ENCODE measurements at regions not wholly inside any gene's neighbourhood (a gene's known extent, or its start where the extent isn't known, plus 50 kb on each side); places are given as distances from the start of the nearest gene placed in this dataset.
A peak's percentile ranks its signal among the peaks of the same experiment; 100 is the strongest.

DNA sequence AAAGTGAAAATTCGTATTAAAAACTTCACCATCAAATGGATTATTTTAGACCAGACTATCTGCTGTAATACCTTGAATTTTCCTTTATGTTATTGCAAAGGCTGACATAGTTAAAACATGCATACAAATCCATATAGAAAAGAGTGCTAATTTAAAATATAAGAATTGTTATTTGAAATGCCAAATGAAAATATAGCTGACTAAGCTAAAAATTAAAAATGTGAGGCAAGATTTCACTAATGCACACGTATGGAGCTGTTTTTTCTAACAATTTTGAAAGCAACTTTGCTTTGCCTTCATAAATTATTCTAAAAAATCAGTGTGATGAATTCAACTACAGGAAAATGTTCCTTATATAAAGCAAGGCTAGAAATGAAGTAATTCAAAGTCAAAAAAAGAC lies 62.5 kb downstream of the MPP7 start:
- Histone ChIP-seq H3K27ac (no peak overlapping the region; the same call in 1 of the 2 replicates), H3K9ac (ENCODE audit: insufficient read length) (no peak overlapping the region), H3K9me3 (ENCODE audit: low read depth, low read length) (no peaks in the 10 kb centered on the region), H3K4me3 (peak overlapping the region; percentile 22; the same call in 1 of the 2 replicates), H3K36me3 (ENCODE audit: insufficient read depth, low read length) (no peaks in the 10 kb centered on the region)
- DNase-seq (ENCODE audit: low read depth, low spot score), result no peak
- no peak for TF ChIP-seq EZH2 (IDR thresholded peaks at IDR 0.05)
- no peak for TF ChIP-seq FOXP2 (optimal IDR thresholded peaks at IDR 0.05; ENCODE audit: control extremely low read depth, extremely low read length, insufficient read depth)
- no peak for TF ChIP-seq POLR2AphosphoS5 (IDR thresholded peaks at IDR 0.05; ENCODE audit: borderline replicate concordance, low read depth, low read length)

DNA sequence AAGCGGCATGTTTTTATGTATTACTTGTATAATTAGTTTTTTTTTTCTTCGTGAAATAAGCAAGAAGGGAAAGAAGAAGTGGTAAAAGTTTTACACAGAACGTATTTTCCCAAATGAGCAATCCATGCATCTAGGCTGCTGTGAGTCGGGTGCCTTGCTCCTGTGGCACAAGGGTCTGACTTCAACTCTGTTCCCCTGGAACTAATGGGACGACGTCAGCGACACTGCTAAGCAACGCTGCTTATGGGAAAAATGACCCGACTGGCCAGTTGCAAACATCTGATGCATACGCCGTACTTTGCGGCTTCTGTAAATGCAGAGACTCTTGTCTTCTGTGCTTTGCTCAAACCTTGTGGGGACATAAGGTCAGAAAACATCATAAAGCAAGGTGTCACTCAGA lies 66.3 kb downstream of the MPP7 start:
- DNase-seq (ENCODE audit: low read depth, low spot score), result no peak
- Histone ChIP-seq H3K9ac (ENCODE audit: insufficient read length) (no peak overlapping the region), H3K4me3 (no peak overlapping the region), H3K9me3 (ENCODE audit: low read depth, low read length) (no peaks in the 10 kb centered on the region), H3K36me3 (ENCODE audit: insufficient read depth, low read length) (no peaks in the 10 kb centered on the region), H3K27ac (no peak overlapping the region)
- TF ChIP-seq POLR2AphosphoS5 (IDR thresholded peaks at IDR 0.05; ENCODE audit: borderline replicate concordance, low read depth, low read length) (no peak), EZH2 (IDR thresholded peaks at IDR 0.05) (no peak), FOXP2 (optimal IDR thresholded peaks at IDR 0.05; ENCODE audit: control extremely low read depth, extremely low read length, insufficient read depth) (no peak)

DNA sequence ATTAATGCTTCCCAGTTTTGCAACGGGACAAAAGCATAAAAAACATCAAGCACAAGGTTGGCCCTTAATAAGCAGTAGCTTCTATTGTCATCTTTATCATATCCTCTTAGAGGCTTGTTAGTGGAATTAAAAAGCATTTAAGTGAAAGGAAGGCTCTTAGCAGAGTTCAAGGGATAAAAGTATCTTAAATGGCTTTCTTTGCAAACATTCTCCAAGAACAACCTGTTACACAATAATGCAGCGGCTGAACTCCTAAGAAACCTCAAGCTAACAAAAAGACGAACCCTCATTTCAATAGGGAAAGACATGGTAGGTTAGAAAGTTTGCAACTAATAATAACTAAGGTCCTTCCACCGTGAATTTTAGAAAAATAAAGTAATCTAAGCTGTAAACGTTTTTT lies 82.1 kb downstream of the MPP7 start:
- no peaks in the 10 kb centered on the region for H3K9me3 ChIP-seq (ENCODE audit: low read depth, low read length)
- TF ChIP-seq EZH2 (IDR thresholded peaks at IDR 0.05) (no peak), POLR2AphosphoS5 (IDR thresholded peaks at IDR 0.05; ENCODE audit: borderline replicate concordance, low read depth, low read length) (no peak), FOXP2 (optimal IDR thresholded peaks at IDR 0.05; ENCODE audit: control extremely low read depth, extremely low read length, insufficient read depth) (no peak)
- no peak for DNase-seq (ENCODE audit: low read depth, low spot score)

DNA sequence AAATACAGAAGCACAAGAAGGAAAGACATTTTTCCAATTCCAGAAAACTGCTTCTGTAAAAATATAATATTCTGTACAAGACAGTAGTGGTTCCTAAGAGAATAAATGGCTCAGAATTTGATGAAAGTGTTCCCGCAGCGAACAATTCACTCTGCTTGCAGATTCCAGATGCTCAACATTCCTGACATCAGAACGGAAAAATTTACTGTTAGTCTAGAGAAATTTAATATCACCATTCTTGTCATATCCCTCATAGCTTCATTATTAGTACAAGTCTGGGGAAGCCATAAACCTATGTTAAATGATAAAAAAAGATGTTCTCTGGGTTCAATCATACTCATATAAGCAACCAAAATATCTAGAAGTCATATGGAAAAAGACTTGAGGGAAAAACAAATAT lies 83.6 kb downstream of the MPP7 start:
- no peak for DNase-seq (ENCODE audit: low read depth, low spot score)
- H3K36me3 ChIP-seq (ENCODE audit: insufficient read depth, low read length), result no peaks in the 10 kb centered on the region
- H3K27ac ChIP-seq, result no peak overlapping the region
- no peak overlapping the region for H3K9ac ChIP-seq (ENCODE audit: insufficient read length)
- no peaks in the 10 kb centered on the region for H3K9me3 ChIP-seq (ENCODE audit: low read depth, low read length)
- TF ChIP-seq POLR2AphosphoS5 (IDR thresholded peaks at IDR 0.05; ENCODE audit: borderline replicate concordance, low read depth, low read length) (no peak), FOXP2 (optimal IDR thresholded peaks at IDR 0.05; ENCODE audit: control extremely low read depth, extremely low read length, insufficient read depth) (no peak), EZH2 (IDR thresholded peaks at IDR 0.05) (no peak)
- H3K4me3 ChIP-seq, result no peak overlapping the region

More for the DNA sequence above, 82.1 kb downstream of the MPP7 start:
- Histone ChIP-seq H3K9ac (ENCODE audit: insufficient read length) (no peak overlapping the region), H3K4me3 (no peak overlapping the region), H3K36me3 (ENCODE audit: insufficient read depth, low read length) (no peaks in the 10 kb centered on the region), H3K27ac (no peak overlapping the region)

DNA sequence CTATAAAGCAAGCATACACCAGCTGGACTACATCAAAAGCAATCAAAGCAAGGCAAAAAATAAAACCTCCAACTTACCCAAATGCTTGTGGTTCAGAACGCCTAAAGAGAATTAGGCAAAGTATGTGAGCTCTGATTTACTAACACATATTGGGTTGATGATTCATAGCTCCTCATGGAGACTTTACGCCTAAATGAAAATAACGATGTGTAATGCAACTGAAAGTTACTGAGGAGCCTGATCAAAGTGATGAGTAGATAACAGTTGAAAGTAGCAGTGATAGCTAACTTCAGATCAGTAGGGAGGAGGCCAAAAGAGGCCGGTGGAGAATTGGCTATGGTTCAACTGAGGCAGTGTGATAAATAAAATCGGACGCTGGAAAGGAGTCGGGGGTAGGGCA lies 85.0 kb downstream of the MPP7 start:
- H3K9me3 ChIP-seq (ENCODE audit: low read depth, low read length), result no peaks in the 10 kb centered on the region
- no peak overlapping the region for H3K9ac ChIP-seq (ENCODE audit: insufficient read length)
- DNase-seq (ENCODE audit: low read depth, low spot score), result no peak
- H3K27ac ChIP-seq, result no peak overlapping the region
- H3K36me3 ChIP-seq (ENCODE audit: insufficient read depth, low read length), result no peaks in the 10 kb centered on the region
- no peak overlapping the region for H3K4me3 ChIP-seq
- no peak for TF ChIP-seq POLR2AphosphoS5 (IDR thresholded peaks at IDR 0.05; ENCODE audit: borderline replicate concordance, low read depth, low read length)
- TF ChIP-seq EZH2 (IDR thresholded peaks at IDR 0.05), result no peak
- TF ChIP-seq FOXP2 (optimal IDR thresholded peaks at IDR 0.05; ENCODE audit: control extremely low read depth, extremely low read length, insufficient read depth), result no peak

DNA sequence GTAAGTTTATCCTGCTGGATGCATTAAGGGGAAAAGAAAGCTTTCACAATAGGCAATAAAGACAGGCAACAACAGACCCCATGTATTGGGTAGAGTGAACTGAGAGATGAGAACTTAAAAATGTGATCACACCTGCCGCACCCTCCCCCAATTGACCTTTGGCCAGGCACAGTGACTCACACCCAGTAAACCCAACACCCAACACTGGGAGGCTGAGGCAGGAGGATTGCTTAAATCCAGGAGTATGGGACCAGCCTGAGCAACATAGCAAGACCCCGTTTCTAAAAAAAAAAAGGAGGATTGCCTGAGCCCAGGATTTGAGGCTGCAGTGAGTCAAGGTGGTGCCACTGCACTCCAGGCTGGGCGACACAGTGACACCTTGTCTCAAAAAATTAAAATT lies 86.9 kb downstream of the MPP7 start:
- H3K9me3 ChIP-seq (ENCODE audit: low read depth, low read length), result no peaks in the 10 kb centered on the region
- H3K27ac ChIP-seq, result no peak overlapping the region
- H3K9ac ChIP-seq (ENCODE audit: insufficient read length), result no peak overlapping the region
- no peak overlapping the region for H3K4me3 ChIP-seq
- H3K36me3 ChIP-seq (ENCODE audit: insufficient read depth, low read length), result no peaks in the 10 kb centered on the region
- TF ChIP-seq POLR2AphosphoS5 (IDR thresholded peaks at IDR 0.05; ENCODE audit: borderline replicate concordance, low read depth, low read length) (no peak), FOXP2 (optimal IDR thresholded peaks at IDR 0.05; ENCODE audit: control extremely low read depth, extremely low read length, insufficient read depth) (no peak), EZH2 (IDR thresholded peaks at IDR 0.05) (no peak)
- no peak for DNase-seq (ENCODE audit: low read depth, low spot score)

DNA sequence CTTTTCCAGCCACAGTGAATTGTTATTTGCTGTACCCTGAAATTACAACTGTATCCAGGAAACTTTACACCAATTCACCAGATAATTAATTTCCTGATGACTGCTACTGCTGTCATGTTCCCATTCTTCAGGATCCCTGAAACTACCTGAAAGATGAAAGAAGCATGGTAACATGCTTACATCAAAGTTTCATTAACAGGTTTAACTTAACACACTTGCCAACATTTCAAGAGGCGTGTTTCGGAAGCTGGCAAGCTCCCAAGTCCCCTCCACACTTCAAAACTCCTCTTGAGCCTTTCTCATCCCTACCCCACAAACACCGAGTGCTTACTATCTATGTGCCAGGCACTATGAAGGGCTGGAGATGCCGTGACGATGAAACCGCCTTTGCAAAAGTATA lies 88.6 kb downstream of the MPP7 start:
- Histone ChIP-seq H3K27ac (no peak overlapping the region), H3K36me3 (ENCODE audit: insufficient read depth, low read length) (no peaks in the 10 kb centered on the region), H3K9ac (ENCODE audit: insufficient read length) (no peak overlapping the region), H3K4me3 (no peak overlapping the region), H3K9me3 (ENCODE audit: low read depth, low read length) (no peaks in the 10 kb centered on the region)
- DNase-seq (ENCODE audit: low read depth, low spot score), result no peak
- TF ChIP-seq FOXP2 (optimal IDR thresholded peaks at IDR 0.05; ENCODE audit: control extremely low read depth, extremely low read length, insufficient read depth), result no peak
- no peak for TF ChIP-seq EZH2 (IDR thresholded peaks at IDR 0.05)
- TF ChIP-seq POLR2AphosphoS5 (IDR thresholded peaks at IDR 0.05; ENCODE audit: borderline replicate concordance, low read depth, low read length), result no peak

DNA sequence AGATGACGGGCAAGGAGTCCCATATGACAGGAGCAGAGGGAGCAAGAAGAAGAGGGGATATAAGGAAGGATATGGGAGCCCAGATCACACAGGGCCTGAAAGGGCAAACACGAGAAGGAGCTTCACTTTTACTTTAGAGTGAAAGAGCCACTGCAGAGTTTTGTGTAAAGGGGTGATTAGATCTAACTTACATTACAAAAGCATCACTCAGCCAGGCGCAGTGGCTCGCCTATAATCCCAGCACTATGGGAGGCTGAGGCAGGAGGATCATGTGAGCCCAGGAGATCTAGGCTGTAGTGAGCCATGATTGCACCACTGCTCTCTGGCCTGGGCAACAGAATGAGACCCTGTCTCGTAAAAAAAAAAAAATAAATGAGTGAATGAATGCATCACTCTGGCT lies 91.1 kb downstream of the MPP7 start:
- no peak for TF ChIP-seq POLR2AphosphoS5 (IDR thresholded peaks at IDR 0.05; ENCODE audit: borderline replicate concordance, low read depth, low read length)
- TF ChIP-seq EZH2 (IDR thresholded peaks at IDR 0.05), result no peak
- no peak for TF ChIP-seq FOXP2 (optimal IDR thresholded peaks at IDR 0.05; ENCODE audit: control extremely low read depth, extremely low read length, insufficient read depth)
- H3K27ac ChIP-seq, result no peak overlapping the region
- no peak for DNase-seq (ENCODE audit: low read depth, low spot score)
- no peaks in the 10 kb centered on the region for H3K36me3 ChIP-seq (ENCODE audit: insufficient read depth, low read length)
- no peaks in the 10 kb centered on the region for H3K9me3 ChIP-seq (ENCODE audit: low read depth, low read length)
- H3K9ac ChIP-seq (ENCODE audit: insufficient read length), result no peak overlapping the region
- no peak overlapping the region for H3K4me3 ChIP-seq

DNA sequence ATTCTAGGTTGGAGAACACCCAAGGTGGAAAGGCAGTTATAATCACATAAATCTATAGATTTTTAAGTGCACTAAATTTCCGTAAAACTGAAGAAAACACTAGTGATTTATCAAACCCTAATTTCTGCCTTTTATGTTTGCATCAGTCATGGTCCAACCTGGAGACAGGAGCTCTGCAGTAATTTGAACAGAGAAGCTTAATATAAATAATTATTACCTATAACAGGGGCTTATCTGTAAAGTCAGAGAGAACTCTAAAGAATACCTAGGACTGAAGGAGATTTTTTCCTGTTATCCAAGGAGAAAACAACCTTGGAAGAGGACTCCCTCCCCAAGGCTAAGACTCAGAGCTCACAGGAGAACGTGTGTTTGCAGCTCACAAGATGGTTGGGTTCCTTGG lies 95.1 kb downstream of the MPP7 start:
- H3K9me3 ChIP-seq (ENCODE audit: low read depth, low read length), result no peaks in the 10 kb centered on the region
- H3K9ac ChIP-seq (ENCODE audit: insufficient read length), result no peak overlapping the region
- no peak overlapping the region for H3K4me3 ChIP-seq
- TF ChIP-seq FOXP2 (optimal IDR thresholded peaks at IDR 0.05; ENCODE audit: control extremely low read depth, extremely low read length, insufficient read depth) (no peak), EZH2 (IDR thresholded peaks at IDR 0.05) (no peak), POLR2AphosphoS5 (IDR thresholded peaks at IDR 0.05; ENCODE audit: borderline replicate concordance, low read depth, low read length) (no peak)
- DNase-seq (ENCODE audit: low read depth, low spot score), result no peak
- no peaks in the 10 kb centered on the region for H3K36me3 ChIP-seq (ENCODE audit: insufficient read depth, low read length)
- no peak overlapping the region for H3K27ac ChIP-seq

Measured in SK-N-MC (cell line).